ENCODE measurements at regions not wholly inside any gene's neighbourhood (a gene's known extent, or its start where the extent isn't known, plus 50 kb on each side); places are given as distances from the start of the nearest gene placed in this dataset.
A peak's percentile ranks its signal among the peaks of the same experiment; 100 is the strongest.

DNA sequence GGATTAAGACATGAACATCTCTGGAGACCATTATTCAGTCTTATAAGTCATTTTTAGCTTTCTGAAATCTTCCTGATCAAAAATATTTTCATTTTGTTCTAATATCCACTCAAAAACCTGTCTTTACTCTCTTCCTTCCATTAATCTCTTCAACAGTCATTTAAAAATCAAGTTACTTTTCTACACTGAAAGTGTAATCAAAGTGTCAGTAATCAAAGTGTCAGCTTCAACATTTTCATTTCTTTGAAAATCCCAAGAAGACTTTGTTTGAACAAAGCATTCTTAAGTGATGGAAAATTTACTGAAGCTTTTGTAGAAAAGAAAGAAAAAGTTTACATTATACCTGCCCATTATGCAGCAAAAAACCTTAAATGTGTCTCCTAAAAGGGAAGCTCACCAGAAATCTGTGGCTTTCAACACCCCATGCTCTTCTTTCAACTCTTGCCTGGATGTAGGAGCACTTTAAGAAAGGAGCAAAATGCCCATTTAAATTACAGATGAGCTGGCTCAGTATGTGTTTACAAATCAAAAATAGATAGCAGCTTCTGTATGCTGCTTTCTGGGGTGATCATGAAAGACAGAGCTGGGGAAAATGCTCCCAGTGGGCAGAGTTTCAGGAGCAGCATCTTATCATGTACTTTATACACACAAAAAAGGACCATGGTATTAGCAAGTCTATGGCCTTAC, 260.8 kb upstream of the NCAM2 start:
- in situ Hi-C loops (cut with MboI; ENCODE audit: low pct_unique_long_range_greater_than_20kb, low sequenced_read_pairs): no loop called here
- DNase-seq: no peak

DNA sequence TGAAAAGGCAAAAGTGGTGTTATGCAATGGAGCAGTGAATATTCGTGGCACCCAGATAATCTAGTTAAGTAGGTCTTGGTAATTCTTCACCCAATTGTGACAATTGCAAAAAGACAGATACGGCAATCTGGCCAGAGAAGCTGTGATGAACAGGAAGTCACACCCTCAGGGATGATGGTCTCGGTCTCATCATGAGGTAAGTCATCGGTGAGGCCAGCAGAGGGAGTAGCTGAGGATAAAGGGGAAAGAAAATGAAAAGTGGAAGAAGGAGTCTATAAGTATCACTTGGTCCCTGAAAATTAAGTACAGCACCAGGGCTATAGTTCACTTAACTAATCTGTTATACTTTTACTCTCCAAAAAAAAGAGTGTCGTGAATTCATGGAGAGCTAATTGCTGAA, 258.8 kb upstream of the NCAM2 start:
- in situ Hi-C loops (cut with MboI; ENCODE audit: low pct_unique_long_range_greater_than_20kb, low sequenced_read_pairs): no loop called here
- peak; percentile 55 for DNase-seq

DNA sequence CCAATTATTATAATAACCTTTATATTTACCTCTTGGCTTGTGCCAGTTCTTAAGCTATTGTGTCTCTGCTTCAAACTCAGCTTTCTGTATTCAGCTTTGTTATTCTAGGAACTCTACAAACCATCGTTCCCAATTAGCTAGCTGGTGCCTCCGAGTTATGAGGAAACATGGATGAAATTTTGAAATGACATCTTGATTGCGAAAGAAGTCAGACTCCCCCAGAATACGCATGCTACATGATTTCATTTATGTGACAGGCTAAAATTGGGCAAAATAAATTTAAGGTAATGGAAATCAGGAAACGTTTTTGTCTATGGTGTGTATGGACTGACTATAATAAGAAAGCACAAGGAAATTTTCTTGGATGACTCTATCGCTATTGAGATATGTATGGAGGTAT, 256.8 kb upstream of the NCAM2 start:
- no peak for DNase-seq
- in situ Hi-C loops (cut with MboI; ENCODE audit: low pct_unique_long_range_greater_than_20kb, low sequenced_read_pairs): no loop called here

DNA sequence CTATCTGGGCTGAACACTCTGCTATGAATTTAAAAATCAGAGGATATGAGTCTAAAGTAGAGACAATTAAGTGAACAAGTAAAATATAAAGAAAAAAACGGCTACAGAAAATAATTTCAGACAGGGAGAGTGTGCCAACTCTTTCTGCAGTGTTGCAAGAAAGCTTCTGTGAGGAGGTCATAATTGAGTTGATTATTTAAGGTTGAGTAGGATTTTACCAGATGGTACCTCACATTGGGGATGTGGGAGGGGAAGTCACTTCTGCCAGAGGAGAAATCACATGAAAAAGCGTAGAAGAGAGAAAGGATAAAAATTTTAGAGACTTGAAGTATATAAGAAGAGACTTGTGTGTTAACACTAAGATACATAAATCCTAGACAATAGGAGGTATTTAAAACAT, 238.0 kb upstream of the NCAM2 start:
- in situ Hi-C loops (cut with MboI; ENCODE audit: low pct_unique_long_range_greater_than_20kb, low sequenced_read_pairs): no loop called here
- no peak for DNase-seq

DNA sequence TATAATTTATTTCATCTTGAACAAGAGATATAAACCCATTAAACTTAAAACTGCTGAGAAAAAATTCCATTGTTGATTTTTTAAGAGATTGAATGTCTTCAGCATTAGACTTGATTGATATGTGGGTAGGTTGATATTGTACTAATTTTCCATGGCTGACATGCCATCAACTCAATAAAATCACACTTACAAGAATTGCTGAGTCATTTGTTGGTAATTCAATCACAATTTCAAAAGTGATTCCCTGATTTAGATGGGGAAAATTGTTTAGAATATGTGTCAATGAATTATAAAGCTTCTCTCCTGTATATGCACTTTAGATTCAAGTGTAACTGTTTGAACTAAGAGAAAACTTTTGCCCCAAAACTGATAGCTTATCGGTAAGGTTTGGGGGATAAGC, 223.5 kb upstream of the NCAM2 start:
- DNase-seq: no peak
- in situ Hi-C loops (cut with MboI; ENCODE audit: low pct_unique_long_range_greater_than_20kb, low sequenced_read_pairs): no loop called here

DNA sequence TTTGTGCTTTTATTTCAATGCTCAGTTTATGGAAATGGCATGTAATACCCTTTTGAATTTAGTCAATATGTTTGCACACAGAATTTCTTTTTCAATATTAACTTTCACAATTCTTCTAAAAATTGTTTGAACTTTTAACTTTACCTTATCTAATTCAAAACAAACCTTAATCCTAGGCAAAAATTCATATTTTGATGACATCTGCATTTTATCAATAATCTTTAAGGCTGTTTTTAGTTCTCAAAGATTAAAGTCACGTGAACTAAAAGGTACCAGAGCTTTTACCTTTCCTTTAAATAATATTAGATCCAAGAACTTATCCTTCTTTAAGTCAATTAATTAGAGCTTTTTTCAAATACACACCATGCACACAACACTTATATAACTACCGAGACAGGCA, 218.9 kb upstream of the NCAM2 start:
- in situ Hi-C loops (cut with MboI; ENCODE audit: low pct_unique_long_range_greater_than_20kb, low sequenced_read_pairs): no loop called here
- DNase-seq: no peak

DNA sequence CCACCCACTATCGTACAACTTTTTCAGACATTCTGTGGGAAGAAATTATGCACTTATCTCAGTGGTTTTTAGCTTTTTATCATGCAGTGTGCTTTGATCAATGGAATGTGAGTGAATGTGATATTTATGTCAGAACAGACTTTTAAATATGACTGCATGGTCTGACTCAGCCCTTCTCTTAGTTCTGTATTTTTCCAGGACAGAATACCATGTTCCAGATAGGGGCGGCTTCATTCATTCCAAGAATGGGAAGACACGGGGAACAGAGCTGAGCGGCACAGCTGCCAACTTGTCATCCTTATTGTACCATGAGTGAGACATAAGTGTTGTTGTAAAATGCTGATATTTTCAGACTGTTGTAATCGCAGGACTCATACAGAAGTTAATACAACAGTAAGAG, 214.6 kb upstream of the NCAM2 start:
- DNase-seq: no peak

DNA sequence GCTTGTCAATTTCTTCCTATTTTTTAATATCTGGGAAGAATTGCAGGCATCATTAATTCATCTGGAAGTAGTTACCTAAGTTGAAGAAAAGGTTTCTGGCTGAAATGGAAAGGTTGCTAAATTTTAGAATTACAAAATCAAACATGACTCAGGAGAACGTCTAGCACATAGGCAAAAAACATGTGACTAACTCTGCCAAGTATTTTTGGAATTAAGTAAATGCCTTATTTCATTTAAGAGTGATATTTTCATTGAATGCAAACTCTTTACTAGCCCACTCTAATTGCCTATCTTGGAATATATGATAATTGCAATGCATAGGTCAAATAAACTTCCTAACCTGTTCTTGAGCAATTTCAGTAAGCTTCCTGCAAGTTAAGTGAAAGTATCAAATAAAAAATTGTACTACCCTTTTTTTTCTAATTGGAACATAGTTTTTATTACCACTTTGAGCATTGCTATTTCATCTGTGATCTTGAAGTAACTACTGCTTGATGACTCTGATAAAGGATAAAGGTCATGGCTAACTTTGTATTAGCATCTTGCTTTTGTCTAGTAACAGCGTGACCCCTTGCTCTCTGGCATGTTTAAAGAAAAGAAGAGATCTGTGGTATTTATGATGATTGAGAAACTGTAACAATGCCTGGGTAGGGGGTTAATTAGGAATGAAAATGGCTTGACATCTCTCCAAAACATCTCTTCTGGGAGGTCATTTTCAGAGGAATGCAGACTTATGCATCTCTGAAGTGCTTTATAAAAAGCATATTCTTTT, 208.3 kb upstream of the NCAM2 start:
- in situ Hi-C loops (cut with MboI; ENCODE audit: low pct_unique_long_range_greater_than_20kb, low sequenced_read_pairs): no loop called here
- DNase-seq: no peak

More for the DNA sequence above, 214.6 kb upstream of the NCAM2 start:
- in situ Hi-C loops (cut with MboI; ENCODE audit: low pct_unique_long_range_greater_than_20kb, low sequenced_read_pairs): no loop called here

DNA sequence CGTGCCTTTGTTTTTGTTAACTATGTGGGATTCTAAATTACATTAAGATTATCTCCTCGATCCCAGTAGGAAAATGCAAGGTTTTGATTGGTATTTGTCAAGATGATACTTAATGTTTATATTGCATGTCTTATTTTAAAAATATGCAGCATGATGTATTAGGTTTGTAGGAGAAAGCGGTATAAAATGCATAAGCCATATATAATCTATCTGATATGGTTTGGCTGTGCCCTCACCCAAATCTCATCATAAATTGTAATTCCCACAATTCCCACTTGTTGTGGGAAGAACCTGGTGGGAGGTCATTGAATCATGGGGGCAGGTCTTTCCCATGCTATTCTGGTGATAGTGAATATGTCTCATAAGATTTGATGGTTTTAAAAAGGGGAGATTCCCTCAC, 198.1 kb upstream of the NCAM2 start:
- no peak for DNase-seq
- in situ Hi-C loops (cut with MboI; ENCODE audit: low pct_unique_long_range_greater_than_20kb, low sequenced_read_pairs): no loop called here

DNA sequence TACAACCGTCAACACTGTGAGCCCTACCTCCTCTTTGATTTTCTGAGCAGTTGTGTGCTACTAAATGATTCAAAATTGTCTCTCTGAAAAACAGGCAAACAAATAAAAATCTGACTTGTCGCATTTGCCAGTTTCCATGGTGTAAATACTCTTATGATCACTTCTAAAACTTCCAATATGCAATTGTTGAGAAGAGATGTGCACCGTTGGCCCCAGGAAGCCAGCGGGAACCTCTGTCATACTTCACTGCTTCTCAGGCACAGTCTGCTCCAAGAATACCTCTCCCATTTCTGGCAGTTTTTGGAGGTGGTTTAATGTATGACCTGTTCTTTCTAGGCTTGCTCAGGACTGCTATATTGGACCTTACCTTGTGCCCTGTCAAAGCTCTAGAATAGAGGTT, 196.0 kb upstream of the NCAM2 start:
- in situ Hi-C loops (cut with MboI; ENCODE audit: low pct_unique_long_range_greater_than_20kb, low sequenced_read_pairs): no loop called here
- DNase-seq: no peak

DNA sequence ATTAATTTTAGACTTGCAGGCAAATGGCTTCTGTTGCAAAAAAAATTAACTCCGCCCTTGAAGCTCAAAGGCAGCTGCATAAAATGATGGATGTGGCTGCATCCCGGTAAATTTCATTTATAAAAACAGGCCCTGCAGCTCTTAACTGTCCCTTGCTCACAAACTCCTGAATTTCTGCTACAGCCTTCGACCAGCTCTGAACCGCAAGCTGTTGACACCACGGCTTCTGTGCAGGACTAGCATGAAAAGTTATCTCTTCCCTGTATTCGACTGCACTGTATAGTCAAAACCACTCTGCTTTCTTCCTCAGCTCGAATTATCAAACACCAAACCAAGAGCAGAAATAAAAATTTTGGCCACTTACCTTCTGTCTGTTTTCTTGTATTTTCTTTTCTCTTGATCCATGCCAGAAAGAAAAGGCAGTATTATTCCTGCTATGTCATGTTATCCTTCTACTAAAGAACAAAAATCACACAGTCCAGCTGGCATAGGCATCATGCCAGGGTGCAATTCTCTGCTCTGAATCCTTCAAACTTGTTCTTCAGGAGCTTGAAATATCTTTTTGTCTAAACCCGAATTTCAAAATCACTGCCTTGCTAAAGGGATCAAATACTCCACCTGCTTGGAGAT, 195.5 kb upstream of the NCAM2 start:
- DNase-seq: no peak
- in situ Hi-C loops (cut with MboI; ENCODE audit: low pct_unique_long_range_greater_than_20kb, low sequenced_read_pairs): no loop called here

DNA sequence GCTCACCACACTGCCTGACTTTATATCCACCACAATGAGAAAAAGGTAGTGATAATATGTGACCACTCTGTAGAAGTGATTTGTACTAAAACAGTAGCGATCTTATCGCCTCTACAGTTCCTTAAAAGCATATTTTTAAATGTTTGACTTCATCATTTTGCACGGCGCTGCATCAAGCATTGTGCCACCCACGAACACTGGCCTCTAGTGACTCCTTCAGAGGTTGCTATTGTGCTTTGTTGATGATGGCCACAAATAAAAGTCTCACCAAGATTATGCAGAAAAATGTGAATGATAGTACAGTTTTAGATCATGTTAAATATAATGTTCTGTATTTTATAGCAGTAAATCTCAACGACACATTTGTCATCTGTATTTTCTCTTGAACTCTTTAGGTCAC, 186.5 kb upstream of the NCAM2 start:
- no peak for DNase-seq
- in situ Hi-C loops (cut with MboI; ENCODE audit: low pct_unique_long_range_greater_than_20kb, low sequenced_read_pairs): no loop called here

DNA sequence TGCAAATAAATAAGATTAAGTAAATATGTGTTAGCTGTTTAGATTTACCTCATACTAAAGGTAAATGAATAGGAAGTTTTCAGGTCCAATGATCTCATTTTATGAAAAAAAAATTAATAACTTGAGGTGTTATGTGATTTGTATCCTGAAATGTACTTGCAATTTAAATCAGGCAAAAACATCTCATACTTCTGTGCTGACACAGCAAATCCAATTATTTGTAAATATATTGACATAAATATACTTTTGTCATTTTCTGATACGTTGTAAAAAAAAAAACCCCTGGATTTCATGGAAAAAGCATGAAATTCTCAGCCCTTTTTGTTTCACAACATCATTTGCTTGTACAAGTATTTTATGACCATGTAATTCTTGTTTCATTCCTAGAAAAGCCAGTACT, 184.1 kb upstream of the NCAM2 start:
- in situ Hi-C loops (cut with MboI; ENCODE audit: low pct_unique_long_range_greater_than_20kb, low sequenced_read_pairs): no loop called here
- no peak for DNase-seq

DNA sequence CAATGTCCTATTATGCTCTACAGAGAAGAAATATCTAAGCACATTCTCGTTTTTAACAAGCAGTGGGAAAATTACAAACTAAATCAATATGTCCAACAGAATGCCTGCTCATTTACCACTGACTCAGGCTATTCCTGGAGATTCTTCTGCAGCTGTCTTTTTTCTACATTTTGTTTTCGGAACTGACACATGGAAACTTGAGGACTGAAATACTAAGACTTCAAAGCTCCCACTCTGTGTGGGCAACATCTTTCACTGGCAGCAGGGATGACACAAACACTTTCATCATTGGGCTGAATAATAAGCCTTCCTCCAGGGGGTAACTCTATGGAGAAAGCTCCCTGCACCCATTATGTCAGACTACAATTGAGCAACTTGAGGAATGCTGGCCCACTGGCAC, 175.5 kb upstream of the NCAM2 start:
- in situ Hi-C loops (cut with MboI; ENCODE audit: low pct_unique_long_range_greater_than_20kb, low sequenced_read_pairs): no loop called here
- no peak for DNase-seq

DNA sequence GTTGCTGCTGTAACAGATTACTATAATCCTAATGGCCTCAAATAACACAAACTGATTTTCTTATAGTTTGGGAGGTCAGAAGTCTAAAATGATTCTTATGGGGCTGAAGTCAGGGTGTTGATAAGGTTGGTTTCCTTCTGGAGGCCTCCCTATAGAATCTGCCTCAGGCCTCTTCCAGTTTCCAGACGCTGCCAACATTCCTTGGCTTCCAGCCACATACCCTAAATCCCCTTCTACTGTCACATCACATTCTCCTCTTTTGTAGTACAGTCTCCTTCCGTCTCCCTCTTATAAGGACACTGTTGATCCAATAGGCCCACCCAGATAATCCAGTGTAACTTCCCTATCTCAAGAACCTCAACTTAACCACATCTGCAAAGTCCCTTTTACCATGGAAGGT, 145.3 kb upstream of the NCAM2 start:
- DNase-seq: no peak
- in situ Hi-C loops (cut with MboI; ENCODE audit: low pct_unique_long_range_greater_than_20kb, low sequenced_read_pairs): no loop called here

DNA sequence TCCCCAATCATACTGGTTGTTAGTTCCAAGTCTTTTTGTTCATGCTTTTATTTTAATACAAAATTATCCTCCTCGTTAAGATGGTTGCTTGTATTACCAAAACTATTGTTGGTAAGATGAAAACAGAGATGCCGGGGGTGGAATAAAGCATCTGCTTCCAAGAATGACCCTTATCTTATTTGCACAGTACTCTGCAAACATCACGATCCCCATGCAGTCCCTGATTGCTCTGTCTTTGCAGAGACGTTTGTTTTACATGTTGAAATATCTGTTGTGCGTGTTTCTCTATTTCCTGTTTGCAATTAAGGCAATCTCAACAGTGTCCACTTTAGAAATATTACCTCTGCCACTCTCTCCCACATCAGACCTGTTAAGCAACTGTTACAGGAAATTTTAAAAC, 141.3 kb upstream of the NCAM2 start:
- in situ Hi-C loops (cut with MboI; ENCODE audit: low pct_unique_long_range_greater_than_20kb, low sequenced_read_pairs): no loop called here
- DNase-seq: peak; percentile 24

DNA sequence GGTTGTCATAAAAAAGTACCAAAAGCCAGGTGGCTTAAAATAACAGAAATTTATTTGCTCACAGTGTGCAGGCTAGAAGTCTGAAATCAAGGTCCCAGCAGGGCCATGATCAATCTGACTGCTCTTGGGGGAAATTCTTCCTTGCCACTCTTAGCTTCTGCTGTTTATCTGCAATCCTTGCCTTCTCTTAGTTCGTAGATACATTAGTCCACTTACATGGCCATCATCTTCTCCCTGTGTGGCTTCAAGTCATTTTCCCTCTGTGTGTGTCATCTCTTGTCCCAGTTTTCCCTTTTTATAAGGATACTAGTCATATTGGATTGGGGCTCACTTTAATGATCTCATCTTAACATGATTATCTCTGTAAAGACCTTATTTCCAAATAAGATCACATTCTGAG, 124.0 kb upstream of the NCAM2 start:
- in situ Hi-C loops (cut with MboI; ENCODE audit: low pct_unique_long_range_greater_than_20kb, low sequenced_read_pairs): no loop called here
- no peak for DNase-seq

DNA sequence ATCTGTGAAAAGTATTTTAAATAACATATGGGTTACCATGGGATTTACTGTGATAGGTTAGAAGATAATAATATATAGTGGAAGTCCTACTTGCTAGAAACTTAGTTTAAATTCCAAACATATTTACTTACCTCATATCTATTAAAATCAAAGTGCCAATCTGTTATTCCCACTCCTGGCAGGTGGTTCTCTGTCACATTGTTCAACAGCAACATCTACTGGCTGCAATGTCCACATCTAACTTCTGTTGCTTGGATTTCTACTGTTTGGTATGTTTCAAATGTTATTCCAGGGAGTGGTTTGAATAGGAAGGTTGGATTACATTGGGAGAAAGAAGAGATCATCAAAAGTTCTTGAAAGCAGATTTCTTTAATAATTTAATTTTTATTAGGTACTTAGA, 122.5 kb upstream of the NCAM2 start:
- DNase-seq: no peak
- in situ Hi-C loops (cut with MboI; ENCODE audit: low pct_unique_long_range_greater_than_20kb, low sequenced_read_pairs): no loop called here

DNA sequence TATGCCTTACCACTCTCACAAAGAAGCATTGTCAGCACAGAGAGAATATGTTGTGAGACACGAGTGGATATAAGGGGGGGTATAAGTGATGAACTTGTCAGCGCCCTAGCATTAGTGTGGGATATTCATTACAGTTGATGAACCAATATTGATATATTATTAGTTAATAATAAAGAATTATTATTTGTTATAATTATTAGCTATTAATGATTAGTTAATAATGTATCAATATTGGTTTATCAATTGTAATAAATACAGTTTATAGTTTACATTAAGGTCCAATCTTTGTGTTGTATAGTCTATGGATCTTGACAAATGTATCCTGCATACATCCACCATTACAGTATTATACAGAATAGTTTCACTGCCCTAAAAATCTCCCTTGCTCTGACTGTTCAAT, 120.2 kb upstream of the NCAM2 start:
- in situ Hi-C loops (cut with MboI; ENCODE audit: low pct_unique_long_range_greater_than_20kb, low sequenced_read_pairs): no loop called here

More for the DNA sequence above, 120.2 kb upstream of the NCAM2 start:
- DNase-seq: no peak
